HPDE6-E6E7 (cell line): ENCODE measurements at regions not wholly inside any gene's neighbourhood (a gene's known extent, or its start where the extent isn't known, plus 50 kb on each side); places are given as distances from the start of the nearest gene placed in this dataset.

Source experiments
- DNase-seq: peaks from one replicate; pipeline ENCODE4 v3.0.0; 2011; ENCODE audit warnings: missing footprints; ENCODE audit errors: extremely low spot score

DNA sequence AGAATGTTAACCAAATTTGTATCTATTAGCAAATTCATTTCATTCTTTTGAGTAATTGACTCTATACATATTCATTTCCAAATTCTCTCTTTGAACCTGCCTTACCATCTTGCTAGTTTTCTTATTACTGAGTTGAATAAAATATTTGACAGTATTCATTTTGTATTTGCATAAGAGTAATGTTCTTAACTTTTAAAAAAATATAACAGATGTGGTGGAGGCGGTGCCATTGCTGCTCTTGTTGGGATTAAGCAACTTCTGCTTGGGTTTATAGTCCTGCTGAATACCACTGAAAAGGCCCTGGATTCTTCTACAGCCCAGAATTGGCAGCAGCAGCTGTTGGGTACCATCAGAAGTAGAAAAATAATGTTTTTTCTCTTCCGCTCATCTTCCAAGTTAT is 148.9 kb upstream of the PEX5L start:
- DNase-seq, result no peak

DNA sequence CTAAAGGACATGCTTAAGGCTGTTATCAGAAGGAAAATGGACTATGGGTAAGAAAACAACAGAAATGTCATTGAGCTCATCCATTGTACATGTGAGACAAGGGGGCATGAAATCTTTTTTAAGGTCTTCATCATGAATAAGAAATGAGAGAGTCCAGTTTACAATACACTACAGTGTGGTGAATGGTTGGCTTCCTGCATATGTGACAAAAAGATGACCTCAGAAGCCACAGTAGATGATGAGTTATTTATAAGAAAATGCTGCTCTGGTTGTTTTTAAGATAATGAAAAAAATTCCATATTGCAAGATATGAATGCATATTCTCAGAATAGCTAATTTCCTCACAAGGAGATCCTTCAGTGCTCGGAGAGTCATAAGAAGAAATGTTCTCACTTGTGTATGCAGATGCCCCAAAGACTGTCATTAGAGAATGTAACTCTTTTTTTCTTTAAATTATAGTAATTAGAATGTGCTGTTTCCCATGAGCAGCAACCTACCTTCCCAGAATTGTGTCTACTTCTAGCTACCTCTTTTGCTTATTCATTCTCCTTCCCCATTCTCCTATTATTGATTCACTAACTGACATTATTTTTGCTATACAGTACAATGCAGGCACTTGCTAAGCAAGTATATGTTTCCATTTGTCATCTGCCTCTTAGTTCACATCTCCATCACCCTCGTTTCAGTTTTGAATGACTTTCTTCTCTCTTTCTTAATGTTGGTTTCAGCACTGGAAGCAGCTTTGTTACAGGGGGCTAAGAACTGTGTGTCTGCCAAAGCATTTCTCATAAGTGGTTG is 152.0 kb upstream of the PEX5L start:
- DNase-seq, result no peak

DNA sequence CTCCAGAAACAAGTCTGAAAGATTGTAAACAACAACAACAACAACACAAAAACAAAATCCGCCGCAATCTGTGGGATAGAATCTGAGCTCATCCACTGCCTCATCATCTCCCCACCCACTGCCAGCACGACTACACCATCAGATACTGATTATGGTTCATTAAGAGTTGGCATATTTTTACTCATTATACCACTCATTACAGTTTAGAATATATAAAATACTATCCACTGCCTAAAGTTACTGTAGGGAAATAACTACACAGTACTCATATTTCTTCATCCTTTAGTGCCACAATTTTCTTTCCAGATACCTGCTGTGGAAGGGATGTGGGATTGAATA is 152.5 kb upstream of the PEX5L start:
- no peak for DNase-seq

DNA sequence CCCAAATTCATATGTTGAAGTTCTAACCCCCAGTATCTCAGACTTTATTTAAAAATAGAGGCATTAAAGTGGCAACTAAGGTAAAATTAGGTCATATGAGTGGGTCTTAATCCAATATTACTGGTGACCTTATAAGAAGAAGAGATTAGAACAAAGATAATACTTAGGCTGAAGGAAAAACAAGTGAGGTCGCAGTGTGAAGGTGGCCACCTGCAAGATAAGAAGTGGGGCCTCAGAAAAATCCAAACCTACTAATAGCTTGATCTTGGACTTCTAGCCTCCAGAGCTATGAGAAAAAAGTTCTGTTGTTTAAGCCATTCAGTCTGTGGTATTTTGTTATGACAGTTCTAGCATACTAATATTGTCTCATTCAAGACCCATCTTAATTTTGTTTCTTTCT is 159.9 kb upstream of the PEX5L start:
- no peak for DNase-seq

DNA sequence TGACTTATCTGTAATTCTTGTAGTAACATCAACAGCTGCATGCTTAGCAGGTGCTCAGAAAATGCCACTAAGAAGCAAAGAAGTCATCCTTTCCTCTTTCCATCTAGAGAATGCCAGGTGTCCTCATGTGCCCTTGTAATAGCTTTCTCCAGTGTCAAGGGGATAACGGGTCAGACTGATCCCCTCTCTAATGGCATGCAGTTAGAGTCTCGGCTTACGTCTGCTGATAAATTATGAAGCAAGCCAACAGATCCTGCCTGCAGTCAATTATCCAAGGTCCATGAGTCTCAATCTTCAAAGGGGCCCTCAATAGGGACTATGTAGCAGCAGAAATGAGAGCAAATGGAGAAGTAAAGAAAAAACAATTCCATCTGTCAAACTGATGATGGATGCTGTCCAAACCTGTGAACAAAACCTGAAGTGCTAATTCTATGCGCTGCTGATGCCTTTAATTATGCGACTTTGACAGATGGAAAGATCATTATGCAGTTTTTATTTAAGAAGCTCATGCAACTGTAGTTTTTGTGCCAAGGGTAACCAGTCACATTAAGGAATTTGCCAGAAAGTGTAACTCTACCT is 162.8 kb upstream of the PEX5L start:
- DNase-seq, result no peak

DNA sequence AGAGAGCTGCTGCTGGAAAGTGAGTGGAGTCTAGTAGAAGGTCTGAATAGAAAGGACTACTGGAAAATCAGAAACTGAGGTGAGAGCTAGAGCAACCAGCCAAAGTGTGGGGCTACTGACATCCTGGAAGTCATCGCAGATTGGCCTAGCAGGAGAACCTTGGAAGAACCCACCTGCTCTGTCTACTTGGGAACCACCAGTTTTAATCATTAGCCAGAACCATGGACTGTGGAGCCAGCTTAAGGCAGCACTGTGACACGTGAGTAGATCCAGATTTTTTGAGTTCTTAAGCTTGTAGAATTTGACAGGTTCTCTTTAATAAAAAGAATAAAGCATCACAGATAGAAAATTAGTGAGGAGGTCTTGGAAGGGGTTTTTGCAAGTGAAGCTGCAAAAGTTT is 179.1 kb upstream of the PEX5L start:
- DNase-seq, result no peak

DNA sequence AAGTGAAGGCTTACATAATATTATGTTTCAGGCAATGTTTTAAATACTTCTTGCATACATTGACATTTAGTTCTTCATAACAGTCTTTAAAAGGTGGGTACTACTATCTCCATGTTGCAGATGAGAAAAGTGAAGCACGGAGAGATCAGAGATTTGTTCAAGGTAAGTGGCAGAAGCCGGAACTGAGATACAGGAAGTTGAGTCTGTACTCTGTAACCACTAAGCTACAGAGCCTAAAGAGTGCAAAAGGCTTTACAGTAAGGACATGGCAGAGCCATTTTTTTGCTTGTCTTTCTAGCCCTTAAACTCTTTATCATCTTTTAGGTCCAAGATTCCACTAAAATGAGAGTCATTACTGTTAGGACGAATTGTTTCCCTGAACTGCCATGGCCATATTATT is 186.5 kb upstream of the PEX5L start:
- DNase-seq, result no peak

DNA sequence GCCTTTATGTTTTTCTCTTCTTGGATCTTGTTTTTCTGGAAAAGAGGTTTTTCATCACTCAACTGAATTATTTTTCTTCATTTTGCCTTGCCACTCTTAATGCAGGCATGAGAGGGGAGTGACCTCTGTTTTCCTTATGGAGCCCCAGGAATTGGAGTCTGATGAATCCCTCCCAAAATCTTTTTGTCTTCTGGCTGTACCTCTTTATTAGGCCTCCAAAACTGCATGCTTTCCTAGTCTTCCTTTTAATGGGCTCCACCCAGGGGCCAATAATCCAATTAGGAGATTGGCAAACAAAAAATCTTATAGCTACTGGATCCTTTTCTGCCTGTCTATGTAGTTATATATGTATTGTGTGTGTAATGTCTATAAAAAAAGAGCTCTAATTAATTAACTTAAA is 192.4 kb upstream of the PEX5L start:
- no peak for DNase-seq

DNA sequence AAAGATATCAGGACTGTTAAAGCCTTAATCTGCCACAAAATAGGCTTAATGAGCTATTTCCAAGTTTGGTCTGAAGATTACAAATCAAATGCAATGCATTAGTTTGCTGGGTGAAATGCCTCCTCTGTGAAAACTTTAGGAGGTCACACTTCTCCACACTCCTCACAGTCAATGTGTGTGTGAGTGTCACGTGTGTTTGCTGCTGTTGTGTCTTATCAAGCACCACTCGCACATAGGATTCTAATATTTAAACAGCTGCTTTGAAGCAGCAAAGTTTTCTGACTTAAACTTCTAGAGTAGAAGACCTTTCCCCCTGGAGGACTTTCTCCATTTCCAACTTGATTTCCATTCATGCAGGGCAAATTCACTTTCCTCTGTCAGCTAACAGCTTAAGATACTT is 203.2 kb upstream of the PEX5L start:
- no peak for DNase-seq

DNA sequence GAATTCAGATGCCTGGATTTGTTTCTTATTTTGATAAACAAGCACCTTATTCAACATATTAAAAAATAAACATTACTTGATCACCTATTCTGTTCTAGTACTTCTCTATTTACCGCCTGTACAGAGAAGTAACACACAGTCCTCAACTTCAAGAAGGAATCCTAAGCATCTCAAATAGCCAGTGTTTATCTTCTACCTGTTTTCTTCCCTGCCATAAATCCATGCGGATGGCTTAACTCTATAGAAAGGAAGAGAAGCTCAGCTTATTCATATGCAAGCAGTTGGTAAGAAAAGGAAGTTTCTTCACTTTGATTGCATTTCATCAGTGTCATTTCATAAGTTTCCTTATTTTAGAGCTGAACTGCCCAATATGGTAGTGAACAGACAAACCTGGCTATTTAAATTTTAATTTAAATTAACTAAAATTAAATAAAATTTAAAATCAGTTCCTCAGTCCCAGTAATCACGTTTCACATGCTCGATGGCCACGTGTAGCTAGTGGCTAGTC is 210.0 kb upstream of the PEX5L start:
- DNase-seq, result no peak

DNA sequence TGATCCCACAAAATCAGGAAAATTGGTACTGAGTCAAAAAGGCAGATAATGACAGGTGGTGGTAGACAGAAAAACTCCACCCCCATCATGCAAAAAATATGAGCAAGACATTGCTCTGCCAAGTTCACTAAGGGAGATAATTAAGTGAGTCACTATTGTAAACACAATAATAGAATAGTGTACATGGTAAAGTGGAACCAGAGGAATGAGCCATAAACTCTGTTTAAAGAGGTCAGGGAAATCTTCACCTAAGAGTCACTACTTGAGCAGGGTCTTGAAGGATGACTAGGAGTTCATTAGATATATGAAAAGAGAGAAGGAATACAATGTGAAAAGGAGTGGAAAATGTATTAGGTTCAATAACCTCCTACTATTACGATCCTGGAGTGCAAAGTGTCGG is 213.4 kb upstream of the PEX5L start:
- peak; percentile 12 for DNase-seq

DNA sequence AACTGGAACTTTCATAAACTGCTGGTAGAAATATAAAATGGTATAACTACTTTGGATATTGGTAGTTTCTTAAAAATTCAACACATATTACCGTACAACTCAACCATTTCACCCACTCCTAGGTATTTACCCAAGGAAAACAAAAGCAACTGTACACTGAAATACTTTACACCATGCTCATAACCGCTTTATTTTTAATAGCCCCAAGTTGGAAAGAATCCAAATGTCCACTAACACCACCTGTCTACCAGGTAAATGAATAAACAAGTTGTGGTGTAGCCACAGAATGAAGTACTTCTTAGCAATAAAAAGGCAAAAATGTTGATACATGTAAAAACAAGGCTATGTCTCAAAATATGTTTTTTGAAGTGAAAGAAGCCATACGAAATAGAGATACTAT is 215.9 kb upstream of the PEX5L start:
- no peak for DNase-seq

DNA sequence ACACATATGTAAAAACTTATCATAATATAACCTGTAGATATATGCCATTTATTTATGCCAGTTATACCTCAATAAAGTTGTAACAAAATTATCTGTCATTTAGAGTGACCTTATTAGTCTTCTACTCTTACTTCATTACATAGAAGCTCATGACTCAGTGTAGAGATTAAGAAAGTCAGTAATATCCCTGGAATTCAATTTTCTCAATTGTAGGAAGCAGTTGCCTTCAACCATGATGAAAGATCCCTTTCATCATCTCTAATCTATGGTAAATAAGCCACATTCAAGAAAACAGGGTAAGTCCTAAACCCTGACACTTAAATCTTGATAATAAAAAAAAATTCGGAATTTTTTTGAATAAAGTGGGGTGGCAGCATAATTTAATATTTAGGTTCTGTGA is 216.5 kb upstream of the PEX5L start:
- DNase-seq, result no peak

DNA sequence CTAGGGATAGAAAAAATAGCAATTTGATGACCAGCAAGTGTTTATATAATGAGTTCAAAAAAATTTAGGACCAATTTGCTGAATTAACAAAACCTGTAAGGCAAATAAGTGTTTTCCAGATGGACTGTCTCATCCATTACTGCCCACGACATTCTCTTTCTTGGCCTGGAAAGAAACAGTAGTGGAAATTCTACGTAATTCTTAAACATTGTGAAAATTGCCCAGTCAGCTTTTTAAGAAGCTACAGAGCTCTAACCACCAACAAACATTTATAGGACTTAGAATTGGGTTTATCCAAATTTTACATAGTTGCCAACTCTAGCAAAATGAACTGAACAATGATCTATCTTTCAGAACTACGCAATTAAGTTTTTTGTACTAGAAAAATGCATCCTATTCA is 227.7 kb upstream of the PEX5L start:
- no peak for DNase-seq

DNA sequence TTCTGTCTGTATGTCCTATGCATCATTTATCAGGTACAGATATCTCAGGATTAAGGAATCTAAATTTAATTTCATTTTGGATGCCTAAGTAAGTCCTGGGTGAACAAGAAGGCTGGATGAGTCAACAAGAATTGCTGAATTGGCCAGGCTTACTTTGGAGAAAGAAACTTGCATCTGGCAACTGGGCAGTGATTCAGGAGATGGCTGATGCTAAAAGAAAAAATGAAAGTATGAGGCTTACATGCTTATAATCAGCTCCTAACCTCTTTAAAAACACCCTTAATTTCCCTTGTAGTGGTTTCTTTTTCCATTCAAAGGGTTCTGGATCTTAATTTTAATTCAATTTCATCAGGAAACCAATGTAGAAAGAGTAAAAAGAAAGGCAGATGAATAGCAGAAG is 228.8 kb upstream of the PEX5L start:
- DNase-seq, result no peak

DNA sequence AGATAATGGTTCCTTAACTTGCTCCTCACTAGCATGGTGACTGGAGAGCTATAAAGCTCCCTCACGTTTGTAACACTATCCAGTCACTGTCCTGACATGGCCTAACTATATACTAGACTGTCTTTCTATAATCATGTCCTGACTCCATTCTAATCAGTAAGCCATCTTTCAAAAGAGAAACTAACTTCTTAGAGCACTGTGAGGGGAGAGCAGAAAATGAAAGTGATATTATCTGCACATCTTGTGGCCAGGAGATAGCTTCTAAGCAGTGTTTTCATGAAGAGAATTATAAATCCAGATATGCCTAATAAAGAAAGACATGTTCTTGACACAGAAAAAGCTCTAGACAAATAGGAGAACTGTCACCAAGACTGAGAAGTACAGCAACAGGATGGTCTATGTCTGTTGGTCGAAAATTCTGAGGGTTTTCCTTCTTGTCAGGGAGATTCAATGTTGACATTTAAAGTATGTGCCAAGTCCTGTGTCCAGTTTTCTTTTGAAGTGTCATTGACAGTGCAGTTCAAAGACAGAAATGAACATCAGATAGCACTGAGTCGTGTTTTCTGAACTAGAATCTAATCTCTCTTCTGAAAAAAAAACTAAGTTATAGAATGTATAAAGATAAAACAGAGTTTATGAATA is 230.6 kb upstream of the PEX5L start:
- no peak for DNase-seq

DNA sequence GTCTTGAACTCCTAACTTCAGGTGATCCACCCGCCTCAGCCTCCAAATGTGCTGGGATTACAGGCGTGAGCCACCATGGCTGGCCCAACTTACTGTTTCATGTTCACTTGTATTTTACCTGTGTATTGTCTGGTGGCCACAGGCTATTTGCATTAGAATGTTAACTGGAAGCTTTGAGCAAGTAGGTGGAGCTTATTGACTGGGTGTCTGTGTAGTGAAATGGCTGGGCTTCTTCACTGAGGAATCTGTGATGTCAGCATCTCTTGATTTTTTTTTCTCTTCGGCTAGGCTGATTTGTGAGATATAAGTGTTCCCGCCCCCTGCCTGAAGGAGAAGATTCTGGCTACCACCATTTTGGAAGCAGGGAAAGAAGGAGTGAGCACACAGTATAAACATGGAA is 237.8 kb upstream of the PEX5L start:
- no peak for DNase-seq

DNA sequence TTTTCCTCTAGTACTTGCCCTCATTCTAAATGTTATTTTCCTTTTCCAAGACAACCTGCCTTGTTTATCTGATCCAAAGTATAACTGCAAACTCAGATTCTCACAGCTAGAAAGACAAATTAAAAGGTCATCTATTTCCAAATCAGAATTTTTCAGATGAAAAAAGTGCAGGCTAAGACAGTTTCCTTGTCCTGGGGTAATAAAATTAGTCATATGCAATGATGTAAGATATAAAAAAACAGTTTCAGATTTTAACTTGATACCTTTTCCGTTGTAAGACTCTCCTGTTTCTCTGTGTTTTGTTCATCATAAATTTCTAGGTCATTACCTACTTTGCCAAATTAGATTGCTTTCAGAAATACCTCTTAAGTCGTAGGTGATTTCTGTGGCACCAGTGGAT is 238.4 kb upstream of the PEX5L start:
- DNase-seq, result no peak

DNA sequence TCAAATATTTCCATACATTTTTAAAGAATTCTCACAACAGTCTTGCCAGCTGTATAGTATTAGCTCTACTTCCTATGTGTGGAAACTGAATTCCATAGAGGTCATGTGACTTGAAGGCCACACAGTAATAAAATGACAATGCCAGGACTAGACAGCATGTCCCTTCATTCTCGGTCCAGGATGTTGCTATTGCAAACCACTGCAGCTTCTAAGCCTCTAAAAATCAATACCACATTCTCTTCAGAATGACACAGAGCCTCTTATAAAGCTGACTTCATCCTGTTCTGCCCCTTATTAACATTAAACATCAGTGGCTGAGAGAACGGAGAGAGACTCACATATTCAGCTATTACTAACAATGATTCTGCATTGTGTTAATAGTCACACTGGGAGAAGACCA is 240.3 kb upstream of the PEX5L start:
- no peak for DNase-seq

DNA sequence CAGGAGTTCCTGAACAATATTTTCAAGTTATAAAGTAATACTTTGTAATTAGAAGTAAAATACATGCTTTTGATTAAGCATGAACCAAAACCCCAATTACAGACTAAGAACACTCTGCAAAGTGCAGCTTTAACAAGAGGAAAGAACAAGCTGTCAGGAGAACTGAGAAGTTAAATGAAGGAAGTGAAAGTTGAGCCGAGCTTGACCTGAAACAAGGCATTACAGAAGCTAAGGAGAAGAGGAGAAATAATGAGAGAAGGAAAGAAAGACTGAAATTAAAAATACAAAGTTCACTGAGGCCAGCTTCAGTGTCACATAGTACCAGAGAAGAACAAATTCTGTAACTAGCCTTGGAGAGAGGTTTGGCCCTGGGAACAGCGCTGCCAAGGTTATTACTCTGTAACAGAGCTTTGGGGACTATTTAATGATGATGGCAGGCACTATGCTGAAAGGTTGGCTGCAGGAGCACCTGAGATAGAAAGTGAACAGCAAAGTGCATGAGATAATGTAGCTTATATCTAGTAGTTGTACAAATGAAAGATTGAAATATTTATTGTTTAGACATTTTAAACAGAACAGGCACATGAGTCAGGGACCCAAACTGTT is 241.9 kb upstream of the PEX5L start:
- DNase-seq, result no peak

DNA sequence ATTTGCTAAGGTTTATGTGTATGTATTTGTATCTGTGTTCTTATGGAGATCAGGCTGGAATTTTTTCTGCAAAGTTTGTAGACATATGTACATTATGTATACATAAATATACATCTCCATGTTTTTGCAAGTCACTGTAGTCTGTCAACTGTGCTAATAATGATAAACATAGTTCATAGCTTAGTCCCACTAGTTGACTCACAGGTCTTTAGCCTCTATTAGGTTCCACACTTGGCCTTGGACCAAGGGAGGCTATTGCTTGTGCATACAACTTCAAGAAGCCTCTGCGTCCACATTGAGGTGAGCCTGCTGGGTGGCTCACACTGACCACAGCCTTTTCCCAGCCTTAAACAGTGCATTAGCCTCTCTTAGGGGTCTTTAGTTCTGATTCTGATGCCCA is 243.8 kb upstream of the PEX5L start:
- no peak for DNase-seq

DNA sequence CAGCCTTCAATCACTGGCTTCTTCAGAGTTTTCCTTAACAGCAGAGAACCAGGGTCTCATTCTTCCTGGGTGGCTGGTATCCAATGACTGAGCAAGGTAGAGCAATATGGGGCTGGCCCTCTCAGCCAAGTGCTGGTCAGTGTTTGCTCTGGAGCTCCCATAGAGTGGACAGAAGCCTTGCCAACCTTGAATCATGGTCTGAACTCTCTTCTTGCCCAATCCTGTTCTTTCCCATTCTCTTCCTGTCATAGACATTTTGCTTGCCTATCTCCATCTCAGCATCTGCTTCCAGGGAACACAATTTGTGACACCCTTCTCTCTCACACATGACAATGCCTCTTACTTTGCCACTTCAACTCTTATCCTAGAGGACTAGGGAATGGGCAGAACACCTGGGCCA is 245.6 kb upstream of the PEX5L start:
- DNase-seq, result no peak

DNA sequence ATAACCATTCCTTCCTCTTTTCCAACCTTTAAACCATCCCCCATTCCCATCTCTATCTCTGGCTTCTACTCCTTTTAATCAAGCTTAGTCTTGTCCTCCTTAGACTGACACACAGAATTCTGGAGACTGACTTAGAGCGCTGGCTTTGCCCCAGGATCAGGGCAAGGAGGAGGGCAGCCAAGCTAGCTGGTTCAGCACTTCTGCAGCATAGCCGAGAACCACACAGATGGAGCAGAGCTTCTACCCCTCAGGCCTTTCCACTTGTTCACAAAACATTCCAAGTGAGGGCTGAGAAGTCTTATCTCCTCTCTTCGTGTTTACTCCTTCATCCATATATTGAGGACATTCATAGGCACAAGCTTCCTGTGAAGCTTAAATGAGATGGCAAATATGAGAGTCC is 246.5 kb upstream of the PEX5L start:
- DNase-seq, result no peak
